ENCODE measurements at regions not wholly inside any gene's neighbourhood (a gene's known extent, or its start where the extent isn't known, plus 50 kb on each side); places are given as distances from the start of the nearest gene placed in this dataset.

DNA sequence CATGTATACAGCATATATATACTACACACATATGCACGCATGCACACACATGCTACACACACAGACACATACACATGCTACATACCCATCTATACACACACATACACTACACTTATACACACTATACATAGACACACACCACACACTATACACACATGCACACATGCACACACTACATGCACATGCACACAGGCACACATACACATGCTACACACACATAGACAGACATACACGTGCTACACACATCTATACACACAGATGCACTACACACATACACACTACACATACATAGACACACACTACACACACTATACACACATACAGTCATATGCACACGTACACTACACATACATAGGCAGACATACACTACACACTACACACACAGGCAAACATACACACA lies 51.2 kb upstream of the PRR20G start:
- Histone ChIP-seq H3K9me1 (replicated peaks; ENCODE audit: control insufficient read depth, extremely low read depth, insufficient read depth, low read length) (no peaks in the 10 kb centered on the region), H2AFZ (ENCODE audit: low read depth, low read length) (no peak overlapping the region), H3K4me1 (ENCODE audit: control insufficient read depth, extremely low read depth, insufficient read depth, low read length) (no peaks in the 10 kb centered on the region), H3K9ac (replicated peaks; ENCODE audit: extremely low read depth, insufficient read depth, low read length) (no peak overlapping the region), H4K20me1 (replicated peaks; ENCODE audit: control insufficient read depth, extremely low read depth, insufficient read depth, low read length) (no peaks in the 10 kb centered on the region), H3K36me3 (ENCODE audit: control insufficient read depth in 2 of 2, extremely low read depth in 1 of 2, insufficient read depth in 2 of 2, low read length in 2 of 2) (no peaks in the 10 kb centered on the region), H3K27me3 (ENCODE audit: control insufficient read depth in 2 of 2, insufficient read depth in 2 of 2, low read length in 2 of 2) (no peaks in the 10 kb centered on the region), H3K27ac (ENCODE audit: insufficient read depth, low read depth, low read length) (no peak overlapping the region), H3K4me3 (replicated peaks in 1 of 3; ENCODE audit: insufficient read depth in 1 of 3, low read depth in 1 of 3, low read length in 3 of 3) (no peak overlapping the region), H3K4me2 (ENCODE audit: insufficient read depth, low read length) (no peak overlapping the region), H3K9me3 (replicated peaks; ENCODE audit: control insufficient read depth, insufficient read depth, low read length) (no peaks in the 10 kb centered on the region), H3K79me2 (ENCODE audit: control insufficient read depth, insufficient read depth, low read length) (no peaks in the 10 kb centered on the region)
- POLR2A ChIA-PET, result no interaction called here
- DNase-seq (ENCODE audit: low read depth, low spot score) (no peak), FAIRE-seq (no peak)
- TF ChIP-seq MYC (IDR thresholded peaks at IDR 0.05; ENCODE audit: low read depth, low read length) (no peak), POLR2AphosphoS5 (IDR thresholded peaks at IDR 0.05; ENCODE audit: insufficient read depth, low read depth, low read length) (no peak), FOS (IDR thresholded peaks at IDR 0.05; ENCODE audit: borderline replicate concordance, insufficient read depth, low read length) (no peak), POLR2A (IDR thresholded peaks at IDR 0.05; ENCODE audit: low read depth, low read length) (no peak), GATA2 (IDR thresholded peaks at IDR 0.05; ENCODE audit: insufficient read depth, insufficient read length, low read depth, low read length) (no peak), EZH2 (IDR thresholded peaks at IDR 0.05; ENCODE audit: borderline replicate concordance, low read depth, low read length, severe bottlenecking) (no peak), JUN (IDR thresholded peaks at IDR 0.05; ENCODE audit: borderline replicate concordance, insufficient read depth, insufficient read length, low read depth) (no peak)
- TF ChIP-seq, protein P1, sequence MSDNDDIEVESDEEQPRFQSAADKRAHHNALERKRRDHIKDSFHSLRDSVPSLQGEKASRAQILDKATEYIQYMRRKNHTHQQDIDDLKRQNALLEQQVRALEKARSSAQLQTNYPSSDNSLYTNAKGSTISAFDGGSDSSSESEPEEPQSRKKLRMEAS (IDR thresholded peaks at IDR 0.05; ENCODE audit: insufficient read depth, insufficient read length), result no peak
- TF ChIP-seq, protein P2, sequence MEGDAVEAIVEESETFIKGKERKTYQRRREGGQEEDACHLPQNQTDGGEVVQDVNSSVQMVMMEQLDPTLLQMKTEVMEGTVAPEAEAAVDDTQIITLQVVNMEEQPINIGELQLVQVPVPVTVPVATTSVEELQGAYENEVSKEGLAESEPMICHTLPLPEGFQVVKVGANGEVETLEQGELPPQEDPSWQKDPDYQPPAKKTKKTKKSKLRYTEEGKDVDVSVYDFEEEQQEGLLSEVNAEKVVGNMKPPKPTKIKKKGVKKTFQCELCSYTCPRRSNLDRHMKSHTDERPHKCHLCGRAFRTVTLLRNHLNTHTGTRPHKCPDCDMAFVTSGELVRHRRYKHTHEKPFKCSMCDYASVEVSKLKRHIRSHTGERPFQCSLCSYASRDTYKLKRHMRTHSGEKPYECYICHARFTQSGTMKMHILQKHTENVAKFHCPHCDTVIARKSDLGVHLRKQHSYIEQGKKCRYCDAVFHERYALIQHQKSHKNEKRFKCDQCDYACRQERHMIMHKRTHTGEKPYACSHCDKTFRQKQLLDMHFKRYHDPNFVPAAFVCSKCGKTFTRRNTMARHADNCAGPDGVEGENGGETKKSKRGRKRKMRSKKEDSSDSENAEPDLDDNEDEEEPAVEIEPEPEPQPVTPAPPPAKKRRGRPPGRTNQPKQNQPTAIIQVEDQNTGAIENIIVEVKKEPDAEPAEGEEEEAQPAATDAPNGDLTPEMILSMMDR (IDR thresholded peaks at IDR 0.05; ENCODE audit: extremely low read depth in 1 of 2, insufficient read depth in 1 of 2, low read depth in 1 of 2, low read length in 2 of 2), result no peak
- dilution Hi-C loops (cut with MboI; ENCODE audit: extremely low pct_ligation_motif_present, low sequenced_read_pairs) (no loop called here), intact Hi-C loops (cut with micrococcal nuclease) (no loop called here)
- CTCF ChIA-PET, result no interaction called here
- BruUV-seq (replicated peaks), result no TSS peak

Data from endothelial cell of umbilical vein (primary cell).